ENCODE measurements at regions not wholly inside any gene's neighbourhood (a gene's known extent, or its start where the extent isn't known, plus 50 kb on each side); places are given as distances from the start of the nearest gene placed in this dataset.

DNA sequence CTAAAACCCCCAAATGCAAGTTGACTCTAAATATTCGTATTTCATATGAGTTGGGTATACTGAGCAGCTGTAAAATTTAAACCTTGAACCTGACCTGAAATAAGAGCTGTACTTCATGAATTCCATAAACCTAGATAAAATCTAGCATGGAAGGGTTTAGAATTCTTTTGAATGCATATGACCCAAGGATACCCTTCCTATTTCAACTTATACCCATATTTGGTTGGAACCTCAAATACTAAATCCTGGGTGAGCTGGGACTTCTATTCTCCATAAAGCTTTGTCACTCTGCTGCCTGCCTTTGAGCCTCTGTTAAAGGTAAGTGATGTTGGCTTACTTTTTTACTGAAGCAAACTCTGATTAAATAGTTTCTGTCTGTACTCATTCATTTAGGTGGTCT, 994.6 kb downstream of the SUCLG1 start:
- Histone ChIP-seq H4K20me1 (no peaks in the 10 kb centered on the region), H3K27ac (no peak overlapping the region), H3K4me2 (no peak overlapping the region), H3K4me3 (no peak overlapping the region), H3K36me3 (no peaks in the 10 kb centered on the region), H3K27me3 (no peaks in the 10 kb centered on the region), H3K4me1 (no peaks in the 10 kb centered on the region), H3K9me3 (no peaks in the 10 kb centered on the region), H3K9ac (no peak overlapping the region)
- TF ChIP-seq Cebpa-rat (IDR thresholded peaks at IDR 0.05): no peak

DNA sequence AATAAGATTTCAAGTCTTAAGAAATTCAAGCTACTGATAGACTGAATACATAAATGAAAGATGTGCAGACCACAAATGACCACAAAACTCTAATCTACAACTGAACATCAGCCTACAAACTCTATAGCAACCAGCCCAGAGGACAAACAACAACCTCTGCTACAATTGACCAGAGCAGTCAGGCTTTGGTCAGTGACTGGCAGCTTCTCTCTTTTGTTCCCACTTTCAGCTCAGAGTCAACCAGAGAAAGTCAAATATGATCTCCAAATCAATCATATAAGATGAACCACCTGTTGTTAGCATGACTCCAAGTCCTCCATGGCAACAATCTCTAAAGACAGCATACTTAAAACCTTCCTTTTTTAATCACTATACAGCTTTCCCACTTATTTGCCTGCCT, 996.2 kb downstream of the SUCLG1 start:
- H3K9ac ChIP-seq: no peak overlapping the region
- no peaks in the 10 kb centered on the region for H3K4me1 ChIP-seq
- H3K36me3 ChIP-seq: no peaks in the 10 kb centered on the region
- no peak overlapping the region for H3K4me2 ChIP-seq
- H3K27me3 ChIP-seq: no peaks in the 10 kb centered on the region
- no peaks in the 10 kb centered on the region for H4K20me1 ChIP-seq
- no peaks in the 10 kb centered on the region for H3K9me3 ChIP-seq
- no peak for TF ChIP-seq Cebpa-rat (IDR thresholded peaks at IDR 0.05)
- no peak overlapping the region for H3K27ac ChIP-seq
- H3K4me3 ChIP-seq: no peak overlapping the region

DNA sequence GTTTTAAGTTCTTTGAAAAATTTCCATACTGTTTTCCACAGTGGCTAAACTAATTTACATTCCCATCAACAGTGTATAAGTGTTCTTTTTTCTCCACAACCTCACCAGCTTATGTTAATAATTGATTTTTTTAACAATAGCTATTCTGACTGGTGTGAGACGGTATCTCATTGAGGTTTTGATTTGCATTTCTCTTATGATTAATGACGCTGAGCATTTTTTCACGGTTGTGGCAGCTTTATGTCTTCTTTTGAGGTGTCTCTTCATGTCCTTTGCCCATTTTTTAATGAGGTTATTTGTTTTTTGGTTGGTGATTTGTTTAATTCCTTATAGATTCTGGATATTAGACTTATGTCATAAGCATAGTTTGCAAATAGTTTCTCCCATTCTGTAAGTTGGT, 997.9 kb downstream of the SUCLG1 start:
- TF ChIP-seq Cebpa-rat (IDR thresholded peaks at IDR 0.05): no peak
- Histone ChIP-seq H3K4me2 (no peak overlapping the region), H3K4me1 (no peaks in the 10 kb centered on the region), H3K27me3 (no peaks in the 10 kb centered on the region), H4K20me1 (no peaks in the 10 kb centered on the region), H3K27ac (no peak overlapping the region), H3K9me3 (no peaks in the 10 kb centered on the region), H3K4me3 (no peak overlapping the region), H3K36me3 (no peaks in the 10 kb centered on the region), H3K9ac (no peak overlapping the region)

DNA sequence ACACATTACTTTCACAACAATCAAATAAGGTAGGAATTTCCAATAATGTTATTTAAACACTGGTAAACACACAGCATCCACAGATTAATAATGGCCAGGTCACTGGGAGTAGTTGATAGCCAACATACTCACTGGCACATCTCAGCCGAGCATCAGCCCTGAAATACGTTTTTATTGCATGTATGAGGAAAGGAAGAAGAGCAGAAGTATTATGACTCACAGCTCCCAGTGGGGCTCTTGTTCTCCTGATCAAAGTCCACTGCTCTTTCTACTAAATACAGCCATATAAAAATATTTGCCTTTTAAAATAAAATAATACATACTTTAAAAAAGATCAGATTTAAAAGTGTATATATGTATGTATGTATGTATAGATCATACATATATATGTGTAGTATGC, 999.6 kb downstream of the SUCLG1 start:
- H3K4me1 ChIP-seq: no peaks in the 10 kb centered on the region

DNA sequence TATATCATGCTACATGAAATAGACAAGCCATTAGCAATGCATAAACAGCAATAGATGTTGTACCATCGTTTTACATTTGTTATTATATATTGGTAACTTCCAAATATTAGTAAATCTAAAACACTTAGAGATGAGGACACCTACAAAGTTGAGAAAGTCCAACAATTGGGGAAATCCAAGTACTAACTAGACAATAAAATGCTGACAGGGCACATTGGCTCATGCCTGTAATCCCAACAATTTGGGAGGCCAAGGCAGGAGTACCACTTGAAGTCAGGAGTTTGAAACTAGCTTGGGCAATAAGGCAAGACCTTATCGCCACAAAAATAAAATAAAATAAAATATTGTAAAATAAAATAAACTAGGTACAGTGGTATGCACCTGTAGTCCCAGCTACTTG, 1023.1 kb downstream of the SUCLG1 start:
- TF ChIP-seq Cebpa-rat (IDR thresholded peaks at IDR 0.05): no peak
- Histone ChIP-seq H3K27me3 (no peaks in the 10 kb centered on the region), H3K36me3 (no peaks in the 10 kb centered on the region), H3K4me2 (no peak overlapping the region), H4K20me1 (no peaks in the 10 kb centered on the region), H3K9ac (no peak overlapping the region), H3K4me1 (no peaks in the 10 kb centered on the region), H3K9me3 (no peaks in the 10 kb centered on the region), H3K27ac (no peak overlapping the region), H3K4me3 (no peak overlapping the region)

More for the DNA sequence above, 999.6 kb downstream of the SUCLG1 start:
- no peaks in the 10 kb centered on the region for H4K20me1 ChIP-seq
- H3K9ac ChIP-seq: no peak overlapping the region
- TF ChIP-seq Cebpa-rat (IDR thresholded peaks at IDR 0.05): no peak
- H3K9me3 ChIP-seq: no peaks in the 10 kb centered on the region
- H3K36me3 ChIP-seq: no peaks in the 10 kb centered on the region
- H3K4me2 ChIP-seq: no peak overlapping the region
- no peak overlapping the region for H3K27ac ChIP-seq
- H3K4me3 ChIP-seq: no peak overlapping the region
- H3K27me3 ChIP-seq: no peaks in the 10 kb centered on the region

DNA sequence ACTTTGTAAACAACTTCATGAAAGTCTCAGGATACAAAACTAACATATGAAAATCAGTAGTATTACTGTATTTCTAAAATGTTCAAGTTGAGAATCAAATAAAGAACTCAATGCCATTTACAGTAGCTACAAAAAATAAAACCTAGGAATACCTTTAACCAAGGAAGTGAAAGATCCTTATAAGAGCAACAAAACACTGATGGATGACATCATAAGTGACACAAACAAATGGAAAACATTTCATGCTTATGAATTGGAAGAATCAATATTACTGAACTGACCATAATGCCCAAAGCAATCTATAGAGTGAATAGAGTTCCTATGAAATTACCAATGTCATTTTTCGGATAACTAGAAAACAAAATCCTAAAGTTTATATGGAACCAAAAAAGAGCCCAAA, 1038.1 kb downstream of the SUCLG1 start:
- Histone ChIP-seq H3K27ac (no peak overlapping the region), H3K4me1 (no peaks in the 10 kb centered on the region), H3K9ac (no peak overlapping the region), H3K4me3 (no peak overlapping the region), H3K27me3 (no peaks in the 10 kb centered on the region), H4K20me1 (no peaks in the 10 kb centered on the region), H3K9me3 (peaks cover 24% of the 10 kb centered on the region), H3K36me3 (no peaks in the 10 kb centered on the region), H3K4me2 (no peak overlapping the region)
- no peak for TF ChIP-seq Cebpa-rat (IDR thresholded peaks at IDR 0.05)

DNA sequence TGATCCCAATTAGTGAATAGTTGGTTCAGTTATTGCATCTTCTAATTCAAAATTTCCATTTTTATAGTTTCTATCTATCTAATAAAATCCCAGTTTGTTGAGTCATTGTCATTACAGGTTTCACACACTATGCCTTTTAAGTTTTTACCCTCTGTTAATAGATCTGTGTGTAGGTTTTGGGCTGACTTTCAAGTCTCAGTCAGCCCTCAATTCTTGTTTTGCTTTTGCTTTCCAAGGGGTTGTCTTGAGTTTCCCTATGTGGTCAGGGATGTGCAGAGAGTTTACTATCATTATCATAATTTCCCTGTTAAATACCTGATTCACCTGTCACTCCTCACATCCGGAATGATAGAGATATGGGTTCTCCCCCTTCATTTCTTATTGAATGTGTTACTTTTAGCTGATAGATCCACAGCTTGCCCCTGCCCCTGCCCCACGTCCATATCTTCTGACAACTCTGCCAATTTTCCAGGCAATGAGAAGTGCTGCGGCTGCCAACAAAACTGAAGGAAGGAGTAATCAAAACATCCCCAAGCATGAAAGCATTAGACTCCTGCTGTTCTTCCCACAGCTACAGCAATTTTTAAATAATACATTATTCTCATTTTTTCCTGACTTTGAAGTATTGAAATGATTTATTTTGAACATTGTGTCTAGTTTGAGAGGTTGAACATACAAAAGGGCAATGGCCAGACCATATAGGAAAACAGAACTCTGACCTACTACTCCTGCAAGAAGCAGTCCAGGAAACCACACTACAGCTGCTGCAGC, 1064.8 kb downstream of the SUCLG1 start:
- H3K9ac ChIP-seq: no peak overlapping the region
- no peaks in the 10 kb centered on the region for H3K36me3 ChIP-seq
- H3K27me3 ChIP-seq: no peaks in the 10 kb centered on the region
- no peaks in the 10 kb centered on the region for H4K20me1 ChIP-seq
- no peak overlapping the region for H3K27ac ChIP-seq
- H3K4me1 ChIP-seq: no peaks in the 10 kb centered on the region
- no peak overlapping the region for H3K4me3 ChIP-seq
- TF ChIP-seq Cebpa-rat (IDR thresholded peaks at IDR 0.05): no peak
- H3K4me2 ChIP-seq: no peak overlapping the region
- no peaks in the 10 kb centered on the region for H3K9me3 ChIP-seq

DNA sequence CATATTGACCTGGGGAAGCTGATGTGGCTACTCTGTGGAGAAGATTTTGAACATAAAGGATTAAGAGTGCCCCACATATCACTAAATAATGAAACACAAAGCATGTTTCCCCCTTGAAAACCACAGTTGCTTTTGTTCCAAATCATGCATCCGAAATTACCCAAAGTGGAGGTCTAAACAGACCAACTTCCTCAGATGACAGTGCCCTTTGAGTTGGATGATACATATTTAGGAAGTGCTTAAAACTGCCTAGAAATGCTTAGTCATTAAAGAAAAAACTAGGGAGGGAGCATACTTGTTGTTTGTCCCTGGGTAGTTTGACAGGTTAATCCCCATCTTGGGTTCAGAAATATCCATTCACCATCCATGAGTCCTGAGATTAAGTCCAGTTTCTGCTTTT, 1070.3 kb downstream of the SUCLG1 start:
- Histone ChIP-seq H3K27ac (no peak overlapping the region), H4K20me1 (no peaks in the 10 kb centered on the region), H3K4me1 (no peaks in the 10 kb centered on the region), H3K4me2 (no peak overlapping the region), H3K9ac (no peak overlapping the region), H3K36me3 (no peaks in the 10 kb centered on the region), H3K4me3 (no peak overlapping the region), H3K27me3 (no peaks in the 10 kb centered on the region), H3K9me3 (no peaks in the 10 kb centered on the region)
- TF ChIP-seq Cebpa-rat (IDR thresholded peaks at IDR 0.05): no peak

DNA sequence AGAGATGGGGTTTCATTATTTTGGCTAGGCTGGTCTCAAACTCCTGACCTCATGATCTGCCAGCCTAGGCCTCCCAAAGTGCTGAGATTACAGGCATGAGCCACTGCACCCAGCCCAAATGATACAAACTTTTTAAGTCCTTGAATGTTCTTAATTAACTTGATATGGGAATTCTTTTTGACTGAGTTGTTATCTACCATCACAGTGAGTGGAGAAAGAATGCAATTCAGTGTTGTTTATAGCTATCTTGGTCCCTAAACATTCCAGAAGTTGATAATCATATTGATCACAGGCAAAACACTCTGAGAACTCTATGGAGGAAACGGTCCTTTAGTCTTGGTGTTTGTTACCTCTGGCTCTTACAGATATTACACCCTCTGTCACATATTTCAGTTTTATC, 1072.5 kb downstream of the SUCLG1 start:
- H3K36me3 ChIP-seq: no peaks in the 10 kb centered on the region
- H3K27me3 ChIP-seq: no peaks in the 10 kb centered on the region
- H3K9ac ChIP-seq: no peak overlapping the region
- no peaks in the 10 kb centered on the region for H4K20me1 ChIP-seq
- H3K27ac ChIP-seq: no peak overlapping the region
- no peak for TF ChIP-seq Cebpa-rat (IDR thresholded peaks at IDR 0.05)
- no peaks in the 10 kb centered on the region; the same call in 1 of the 2 replicates for H3K9me3 ChIP-seq
- H3K4me2 ChIP-seq: no peak overlapping the region
- H3K4me3 ChIP-seq: no peak overlapping the region
- no peaks in the 10 kb centered on the region for H3K4me1 ChIP-seq

DNA sequence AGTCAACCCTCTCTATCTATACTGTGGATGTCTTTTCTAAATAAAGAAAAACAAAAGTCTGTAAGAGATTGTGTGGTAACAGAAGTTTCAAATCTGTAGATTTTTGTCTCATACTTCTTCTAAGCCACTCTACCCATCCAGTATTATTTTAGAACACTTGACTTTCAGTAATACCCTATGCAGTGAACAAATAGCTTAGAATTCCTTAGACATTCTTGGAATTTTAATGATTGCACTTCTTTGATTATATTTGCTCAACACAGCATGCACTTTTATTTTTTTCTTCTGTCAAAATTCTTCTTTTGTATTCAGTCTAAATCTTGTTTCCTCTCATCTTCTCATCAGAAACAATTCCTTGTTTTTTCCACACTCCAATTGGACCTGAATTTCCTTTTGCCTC, 1080.2 kb downstream of the SUCLG1 start:
- TF ChIP-seq Cebpa-rat (IDR thresholded peaks at IDR 0.05): no peak
- Histone ChIP-seq H3K4me2 (no peak overlapping the region), H3K27ac (no peak overlapping the region), H3K36me3 (no peaks in the 10 kb centered on the region), H3K9me3 (peaks cover 8% of the 10 kb centered on the region), H3K9ac (no peak overlapping the region), H3K4me3 (no peak overlapping the region), H3K4me1 (no peaks in the 10 kb centered on the region), H4K20me1 (no peaks in the 10 kb centered on the region), H3K27me3 (no peaks in the 10 kb centered on the region)

DNA sequence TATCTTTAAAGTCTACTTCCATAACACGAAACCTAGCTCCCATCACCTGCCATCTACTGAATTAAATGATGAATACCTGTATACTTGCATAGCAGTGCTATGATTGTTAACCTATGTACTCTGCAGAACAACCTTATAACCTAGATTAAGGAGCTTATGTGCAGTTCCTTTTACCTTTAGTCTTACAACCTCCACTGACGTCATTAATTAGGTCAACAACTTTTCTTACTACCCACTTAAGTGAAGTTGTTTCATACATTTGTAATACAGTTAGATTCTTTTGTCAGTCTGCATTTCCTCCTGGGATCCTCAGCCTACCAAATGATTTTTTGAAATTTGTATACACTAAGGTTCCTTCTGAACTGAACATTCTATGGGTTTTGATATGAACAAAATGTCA, 1082.3 kb downstream of the SUCLG1 start:
- Histone ChIP-seq H3K4me1 (no peaks in the 10 kb centered on the region), H4K20me1 (no peaks in the 10 kb centered on the region), H3K9me3 (peaks cover 8% of the 10 kb centered on the region), H3K4me3 (no peak overlapping the region), H3K4me2 (no peak overlapping the region), H3K36me3 (no peaks in the 10 kb centered on the region), H3K27ac (no peak overlapping the region), H3K27me3 (no peaks in the 10 kb centered on the region), H3K9ac (no peak overlapping the region)
- no peak for TF ChIP-seq Cebpa-rat (IDR thresholded peaks at IDR 0.05)
